GM12878 (cell line): ENCODE measurements at regions not wholly inside any gene's neighbourhood (a gene's known extent, or its start where the extent isn't known, plus 50 kb on each side); places are given as distances from the start of the nearest gene placed in this dataset.

Experiments
- ATAC-seq: fragments of 200-7000 bp; cut with Tn5 transposase; 3 replicates; pipeline ENCODE4 v1.9.1; 2020; ENCODE audit warnings: mild to moderate bottlenecking, moderate library complexity
- BruUV-seq: library from RNA; stranded (reverse); fragments of 400-500 nt; replicated peaks from 2 replicates; lab custom pipeline; 2021; lab: Mats Ljungman, UMichigan
- CTCF ChIA-PET: fragments of 300-600 bp; sonication (Branson Sonifier 250); formaldehyde crosslinking; extraction: SDS; loops from one replicate; lab custom pipeline; 2021; ENCODE audit warnings: inconsistent platforms; lab: Yijun Ruan, JAX
- POLR2A ChIA-PET: fragments of 350-600 bp; formaldehyde crosslinking; extraction: SDS; loops from one replicate; lab custom pipeline; 2021; ENCODE audit warnings: inconsistent platforms; lab: Charles Lee
- RAD21 ChIA-PET: fragments of 300-600 bp; sonication (Branson Sonifier 250); formaldehyde crosslinking; loops from one replicate; lab custom pipeline; 2023; ENCODE audit warnings: antibody characterized with exemption; ENCODE audit not compliant: unreplicated experiment; lab: Charles Lee
- SMC1A ChIA-PET: fragments of 300-600 bp; sonication (Branson Sonifier 250); formaldehyde crosslinking; loops from one replicate; lab custom pipeline; 2023; ENCODE audit not compliant: unreplicated experiment, uncharacterized antibody; lab: Charles Lee
- DNase-seq: peaks from one replicate; pipeline ENCODE4 v3.0.0-alpha.2; 2011; ENCODE audit warnings: low read depth, low spot score
- FAIRE-seq: peaks from 3 replicates; lab custom pipeline; 2011; peaks lifted over from hg19 to GRCh38; lab: Jason Lieb, UNC
- H2AFZ ChIP-seq: 2 replicates; pipeline ENCODE4 v1.6.0; 2011; ENCODE audit warnings: low read depth, low read length, control low read depth; ENCODE audit not compliant: control insufficient read depth
- H3K27ac ChIP-seq: 2 replicates; pipeline ENCODE4 v1.5.1; 2011; ENCODE audit warnings: control low read depth; ENCODE audit not compliant: control insufficient read depth, insufficient read depth
- H3K27me3 ChIP-seq, 2 experiments: replicated peaks in 1 of 2; 2 replicates each; pipeline versions ENCODE4 v1.6.0 to v1.6.1; 2011; ENCODE audit warnings: low read length in 1 of 2; ENCODE audit not compliant: control insufficient read depth in 2 of 2, insufficient read depth in 2 of 2
- H3K36me3 ChIP-seq, 2 experiments: 2 replicates each; pipeline ENCODE4 v1.5.1; 2011; ENCODE audit warnings: low read length in 1 of 2; ENCODE audit not compliant: control insufficient read depth in 2 of 2, insufficient read depth in 2 of 2
- H3K4me1 ChIP-seq: 2 replicates; pipeline ENCODE4 v1.6.1; 2011; ENCODE audit warnings: mild to moderate bottlenecking, low read length, moderate library complexity, mixed read lengths; ENCODE audit not compliant: control insufficient read depth, insufficient read depth
- H3K4me2 ChIP-seq: 2 replicates; pipeline ENCODE4 v1.6.0; 2011; ENCODE audit warnings: control low read depth; ENCODE audit not compliant: control insufficient read depth, insufficient read depth
- H3K4me3 ChIP-seq: fragments of 200-600 bp; sonication (generic); 2 replicates; pipeline ENCODE4 v1.5.1; 2016
- H3K79me2 ChIP-seq: 2 replicates; pipeline ENCODE4 v1.6.0; 2011; ENCODE audit warnings: low read length; ENCODE audit not compliant: control insufficient read depth, insufficient read depth
- H3K9ac ChIP-seq: 2 replicates; pipeline ENCODE4 v1.8.0; 2011; ENCODE audit warnings: low read length, control low read depth, mixed read lengths; ENCODE audit not compliant: control insufficient read depth, insufficient read depth
- H3K9me3 ChIP-seq: replicated peaks from 3 replicates; pipeline ENCODE4 v1.5.1; 2011; ENCODE audit warnings: mild to moderate bottlenecking, low read length; ENCODE audit not compliant: control insufficient read depth, insufficient read depth
- H4K20me1 ChIP-seq: 2 replicates; pipeline ENCODE4 v1.6.0; 2011; ENCODE audit not compliant: control insufficient read depth, insufficient read depth
- CBFB ChIP-seq: IDR thresholded peaks from 2 replicates; pipeline ENCODE4 v1.6.1; 2016; ENCODE audit warnings: antibody characterized with exemption, low read depth
- CREM ChIP-seq: IDR thresholded peaks from 2 replicates; pipeline ENCODE4 v1.6.1; 2014; ENCODE audit warnings: antibody characterized with exemption, low read depth
- EP300 ChIP-seq, 2 experiments: fragments of 150-350 bp in 1 of 2; IDR thresholded peaks; 2 replicates each; pipeline ENCODE4 v1.6.1; 2011 to 2012; ENCODE audit warnings: low read depth in 2 of 2, low read length in 2 of 2, borderline replicate concordance in 1 of 2, improper control_type of control experiment in 1 of 2, inconsistent platforms in 1 of 2; ENCODE audit not compliant: control insufficient read depth in 1 of 2
- FOXK2 ChIP-seq: fragments of 450-650 bp; IDR thresholded peaks from 2 replicates; pipeline ENCODE4 v1.6.1; 2017; ENCODE audit warnings: mild to moderate bottlenecking, moderate library complexity
- RFX5 ChIP-seq: IDR thresholded peaks from 2 replicates; pipeline ENCODE4 v1.6.1; 2011; ENCODE audit warnings: low read depth, low read length, improper control_type of control experiment
- SP1 ChIP-seq: IDR thresholded peaks from one replicate; pipeline ENCODE4 v1.6.1; 2011; ENCODE audit warnings: low read depth, low read length
- SREBF2 ChIP-seq: IDR thresholded peaks from 2 replicates; pipeline ENCODE4 v1.6.1; 2012; ENCODE audit warnings: mild to moderate bottlenecking, low read length
- ZNF622 ChIP-seq: fragments of 450-650 bp; IDR thresholded peaks from 2 replicates; pipeline ENCODE4 v1.6.1; 2017; ENCODE audit warnings: mild to moderate bottlenecking, inconsistent platforms
- WGBS: methylation state at CpG from one replicate; pipeline ENCODE4 v1.1.6; 2016; ENCODE audit warnings: low lambda C conversion rate; ENCODE audit not compliant: insufficient replicate concordance, insufficient coverage; ENCODE audit errors: missing lambda C conversion rate; 5-methylcytosine and 5-hydroxymethylcytosine counted together
- in situ Hi-C: fragments of 300-500 bp; cut with MboI; formaldehyde crosslinking; loops from 9 replicates; pipeline ENCODE4 v1.14.3; 2018; ENCODE audit warnings: mixed read lengths
- intact Hi-C: fragments of 100-400 bp; cut with micrococcal nuclease; formaldehyde crosslinking; loops from one replicate; pipeline ENCODE4 v1.14.2; 2022; ENCODE audit not compliant: unreplicated experiment
- TF ChIP-seq, protein P1 (sequence below): IDR thresholded peaks from 2 replicates; pipeline ENCODE4 v1.6.1; 2012; ENCODE audit warnings: mild to moderate bottlenecking, low read depth, low read length

DNA sequence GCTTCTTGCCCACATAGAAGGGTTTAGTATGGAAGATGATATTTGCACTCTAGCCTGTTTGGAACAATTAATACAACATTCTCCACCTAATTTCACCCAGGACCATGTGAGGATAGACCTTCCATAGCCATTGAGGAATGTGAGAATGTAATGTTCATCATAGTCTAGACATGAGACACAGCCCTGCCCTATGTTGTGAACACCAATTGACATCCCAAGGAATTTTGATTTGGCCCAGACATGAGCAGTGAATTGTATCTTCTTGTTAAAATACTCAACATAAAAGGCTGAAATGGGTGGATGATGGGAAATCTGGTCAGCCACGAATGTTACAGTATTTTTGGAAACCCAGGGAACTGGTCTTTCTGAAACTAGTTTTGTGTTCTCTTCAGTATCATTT is 892.3 kb upstream of the CHORDC1 start (continued):
- TF ChIP-seq, protein P1, sequence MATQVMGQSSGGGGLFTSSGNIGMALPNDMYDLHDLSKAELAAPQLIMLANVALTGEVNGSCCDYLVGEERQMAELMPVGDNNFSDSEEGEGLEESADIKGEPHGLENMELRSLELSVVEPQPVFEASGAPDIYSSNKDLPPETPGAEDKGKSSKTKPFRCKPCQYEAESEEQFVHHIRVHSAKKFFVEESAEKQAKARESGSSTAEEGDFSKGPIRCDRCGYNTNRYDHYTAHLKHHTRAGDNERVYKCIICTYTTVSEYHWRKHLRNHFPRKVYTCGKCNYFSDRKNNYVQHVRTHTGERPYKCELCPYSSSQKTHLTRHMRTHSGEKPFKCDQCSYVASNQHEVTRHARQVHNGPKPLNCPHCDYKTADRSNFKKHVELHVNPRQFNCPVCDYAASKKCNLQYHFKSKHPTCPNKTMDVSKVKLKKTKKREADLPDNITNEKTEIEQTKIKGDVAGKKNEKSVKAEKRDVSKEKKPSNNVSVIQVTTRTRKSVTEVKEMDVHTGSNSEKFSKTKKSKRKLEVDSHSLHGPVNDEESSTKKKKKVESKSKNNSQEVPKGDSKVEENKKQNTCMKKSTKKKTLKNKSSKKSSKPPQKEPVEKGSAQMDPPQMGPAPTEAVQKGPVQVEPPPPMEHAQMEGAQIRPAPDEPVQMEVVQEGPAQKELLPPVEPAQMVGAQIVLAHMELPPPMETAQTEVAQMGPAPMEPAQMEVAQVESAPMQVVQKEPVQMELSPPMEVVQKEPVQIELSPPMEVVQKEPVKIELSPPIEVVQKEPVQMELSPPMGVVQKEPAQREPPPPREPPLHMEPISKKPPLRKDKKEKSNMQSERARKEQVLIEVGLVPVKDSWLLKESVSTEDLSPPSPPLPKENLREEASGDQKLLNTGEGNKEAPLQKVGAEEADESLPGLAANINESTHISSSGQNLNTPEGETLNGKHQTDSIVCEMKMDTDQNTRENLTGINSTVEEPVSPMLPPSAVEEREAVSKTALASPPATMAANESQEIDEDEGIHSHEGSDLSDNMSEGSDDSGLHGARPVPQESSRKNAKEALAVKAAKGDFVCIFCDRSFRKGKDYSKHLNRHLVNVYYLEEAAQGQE: no peak
- TF ChIP-seq, all 136 proteins: peak for 0

DNA sequence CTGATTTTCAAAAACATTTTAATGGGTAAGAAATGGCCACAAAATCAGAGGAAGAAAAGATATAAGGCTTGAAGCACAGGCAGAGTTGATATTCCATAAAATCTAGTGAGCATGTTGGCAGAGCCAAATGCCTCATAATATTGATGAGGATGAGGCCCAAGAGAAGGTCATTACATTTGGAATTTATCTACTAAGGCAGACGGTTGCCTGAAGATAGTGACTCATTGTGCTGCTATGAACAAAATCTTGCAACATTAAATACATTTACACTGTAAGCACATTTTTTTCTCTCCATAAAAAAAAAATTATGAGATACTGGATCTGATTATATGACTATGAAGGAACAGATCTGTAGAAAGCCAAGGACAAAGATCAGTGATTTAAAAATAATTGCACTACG is 881.4 kb upstream of the CHORDC1 start:
- Histone ChIP-seq H3K4me3 (no peak overlapping the region), H3K27me3 (no peaks in the 10 kb centered on the region), H3K4me2 (no peak overlapping the region), H3K36me3 (no peaks in the 10 kb centered on the region), H4K20me1 (no peaks in the 10 kb centered on the region), H3K4me1 (no peaks in the 10 kb centered on the region), H2AFZ (no peak overlapping the region), H3K9ac (no peak overlapping the region), H3K79me2 (no peaks in the 10 kb centered on the region), H3K9me3 (no peaks in the 10 kb centered on the region), H3K27ac (no peak overlapping the region)
- no peak for DNase-seq
- 11% methylated on average over 2 of the region's 2 CpGs for WGBS
- intact Hi-C loops (no loop called here), in situ Hi-C loops (no loop called here)
- ChIA-PET POLR2A (no interaction called here), CTCF (no interaction called here), RAD21 (no interaction called here), SMC1A (no interaction called here)
- ATAC-seq: no peak
- FAIRE-seq: no peak
- no peak for TF ChIP-seq CBFB
- TF ChIP-seq CREM: no peak
- TF ChIP-seq ZNF622: no peak
- TF ChIP-seq SREBF2: no peak
- no peak for TF ChIP-seq SP1
- TF ChIP-seq FOXK2: no peak
- no peak for TF ChIP-seq EP300 (IDR thresholded peaks at IDR 0.05; ENCODE audit: borderline replicate concordance in 1 of 2, control insufficient read depth in 1 of 2, low read depth in 2 of 2, low read length in 2 of 2)
- TF ChIP-seq RFX5: no peak
- BruUV-seq: no TSS peak
